Mesendoderm (in vitro differentiated cells): ENCODE measurements at regions not wholly inside any gene's neighbourhood (a gene's known extent, or its start where the extent isn't known, plus 50 kb on each side); places are given as distances from the start of the nearest gene placed in this dataset.
"Not testable (repeated sequence)": the region's sequence is repeated elsewhere in the genome, so short reads cannot be mapped to it uniquely, and the experiment has no call there.

Experiments
- DNase-seq: peaks from one replicate; pipeline ENCODE4 v3.0.0; 2013
- H2AK5ac ChIP-seq: 2 replicates; pipeline ENCODE4 v1.6.1; 2013; ENCODE audit warnings: low read length, inconsistent platforms
- H2BK120ac ChIP-seq: 2 replicates; pipeline ENCODE4 v1.6.1; 2013; ENCODE audit warnings: low read depth, mild to moderate bottlenecking, low read length, moderate library complexity, mixed read lengths
- H2BK15ac ChIP-seq: replicated peaks from 2 replicates; pipeline ENCODE4 v1.6.1; 2013; ENCODE audit warnings: low read depth, mild to moderate bottlenecking, moderate library complexity
- H2BK5ac ChIP-seq: 2 replicates; pipeline ENCODE4 v1.6.1; 2013; ENCODE audit warnings: low read length, inconsistent platforms
- H3K18ac ChIP-seq: 2 replicates; pipeline ENCODE4 v1.6.1; 2013; ENCODE audit warnings: mild to moderate bottlenecking, low read length, mixed read lengths
- H3K23ac ChIP-seq: one replicate; pipeline ENCODE4 v1.6.1; 2013; ENCODE audit warnings: low read length
- H3K27ac ChIP-seq: 2 replicates; pipeline ENCODE4 v1.5.1; 2013; ENCODE audit warnings: low read depth, mild to moderate bottlenecking, inconsistent platforms, low read length, moderate library complexity
- H3K27me3 ChIP-seq: 2 replicates; pipeline ENCODE4 v1.6.1; 2013; ENCODE audit warnings: low read length, control low read depth, mild to moderate bottlenecking, inconsistent platforms; ENCODE audit not compliant: insufficient read depth, poor library complexity
- H3K36me3 ChIP-seq: 2 replicates; pipeline ENCODE4 v1.6.1; 2013; ENCODE audit warnings: low read length, inconsistent platforms; ENCODE audit not compliant: control insufficient read depth, insufficient read depth
- H3K4ac ChIP-seq: one replicate; pipeline ENCODE4 v1.6.1; 2013; ENCODE audit warnings: low read depth, mild to moderate bottlenecking, low read length, moderate library complexity
- H3K4me1 ChIP-seq: 2 replicates; pipeline ENCODE4 v1.6.1; 2013; ENCODE audit warnings: low read depth, low read length, inconsistent platforms; ENCODE audit not compliant: control insufficient read depth
- H3K4me2 ChIP-seq: 2 replicates; pipeline ENCODE4 v1.6.1; 2013; ENCODE audit warnings: low read length
- H3K4me3 ChIP-seq: 2 replicates; pipeline ENCODE4 v1.5.1; 2013; ENCODE audit warnings: mild to moderate bottlenecking, low read length
- H3K56ac ChIP-seq: one replicate; pipeline ENCODE4 v1.6.1; 2013; ENCODE audit warnings: low read length
- H3K79me1 ChIP-seq: 2 replicates; pipeline ENCODE4 v1.6.1; 2013; ENCODE audit warnings: low read length, inconsistent platforms
- H3K79me2 ChIP-seq: 2 replicates; pipeline ENCODE4 v1.6.1; 2013; ENCODE audit warnings: mild to moderate bottlenecking, low read length; ENCODE audit not compliant: control insufficient read depth, insufficient read depth
- H3K9ac ChIP-seq: 2 replicates; pipeline ENCODE4 v1.6.1; 2013; ENCODE audit warnings: low read length, inconsistent platforms
- H4K5ac ChIP-seq: one replicate; pipeline ENCODE4 v1.6.1; 2013; ENCODE audit warnings: low read length
- H4K8ac ChIP-seq: one replicate; pipeline ENCODE4 v1.6.1; 2013; ENCODE audit warnings: low read depth, mild to moderate bottlenecking, control low read depth, low read length, moderate library complexity
- WGBS: extraction: QIAGEN DNeasy Blood & Tissue Kit; methylation state at CpG from one replicate; pipeline ENCODE4 v1.1.7; 2013; ENCODE audit warnings: low lambda C conversion rate, missing lambda C conversion rate; ENCODE audit not compliant: insufficient coverage; ENCODE audit errors: extremely low coverage; 5-methylcytosine and 5-hydroxymethylcytosine counted together

GRCh38 chr21:21860888-21861287 is 862.7 kb downstream of the NCAM2 start:
- Histone ChIP-seq H2BK5ac (no peak overlapping the region), H3K4me1 (no peaks in the 10 kb centered on the region), H3K4me2 (no peak overlapping the region), H3K36me3 (no peaks in the 10 kb centered on the region), H3K23ac (no peak overlapping the region), H3K56ac (no peak overlapping the region), H2BK15ac (no peak overlapping the region), H3K9ac (no peak overlapping the region), H3K79me1 (no peaks in the 10 kb centered on the region), H2BK120ac (no peak overlapping the region), H3K18ac (no peak overlapping the region), H3K4me3 (no peak overlapping the region), H4K5ac (no peak overlapping the region), H3K4ac (no peak overlapping the region), H3K79me2 (no peaks in the 10 kb centered on the region), H4K8ac (no peak overlapping the region), H3K27ac (no peak overlapping the region), H2AK5ac (no peak overlapping the region), H3K27me3 (no peaks in the 10 kb centered on the region)
- no CpG with 5 or more reads among the region's 2 CpGs for WGBS
- DNase-seq, result peak; percentile 11

- Histone ChIP-seq H3K4me2 (no peak overlapping the region), H3K9ac (no peak overlapping the region), H3K27me3 (no peaks in the 10 kb centered on the region), H3K79me1 (no peaks in the 10 kb centered on the region), H4K5ac (no peak overlapping the region), H3K79me2 (no peaks in the 10 kb centered on the region), H2AK5ac (no peak overlapping the region), H4K8ac (no peak overlapping the region), H2BK120ac (no peak overlapping the region), H3K4me1 (no peaks in the 10 kb centered on the region), H2BK5ac (no peak overlapping the region), H2BK15ac (no peak overlapping the region), H3K18ac (no peak overlapping the region), H3K23ac (no peak overlapping the region), H3K4ac (no peak overlapping the region), H3K27ac (no peak overlapping the region), H3K4me3 (no peak overlapping the region), H3K56ac (no peak overlapping the region), H3K36me3 (no peaks in the 10 kb centered on the region)
- DNase-seq, result no peak
- no CpG with 5 or more reads among the region's 4 CpGs for WGBS
Measured at GRCh38 chr21:21864321-21864840, 866.2 kb downstream of the NCAM2 start.

- no peak overlapping the region for H3K56ac ChIP-seq
Measured at GRCh38 chr21:21897275-21897883, 899.2 kb downstream of the NCAM2 start.

DNA sequence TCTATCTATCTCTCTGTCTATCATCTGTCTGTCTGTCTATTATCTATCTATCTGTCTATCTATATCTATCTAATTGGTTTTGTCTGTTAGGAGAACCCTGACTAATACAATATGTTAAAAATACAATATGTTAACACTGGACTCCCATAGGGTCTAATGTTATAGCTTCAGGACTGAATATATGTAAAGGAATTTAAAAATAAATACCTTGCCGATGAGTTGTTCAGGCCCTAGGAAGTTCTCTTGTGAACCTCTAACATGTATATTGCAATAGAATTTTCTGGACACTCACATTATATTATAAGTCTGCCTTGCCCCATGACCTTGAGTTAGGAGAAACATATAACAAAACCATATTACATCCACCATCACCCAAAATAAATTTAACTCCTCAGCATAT is 900.6 kb downstream of the NCAM2 start:
- Histone ChIP-seq H3K4me3 (no peak overlapping the region), H3K79me2 (no peaks in the 10 kb centered on the region), H3K18ac (no peak overlapping the region), H3K4me1 (no peaks in the 10 kb centered on the region), H2BK120ac (no peak overlapping the region), H3K36me3 (no peaks in the 10 kb centered on the region), H3K23ac (no peak overlapping the region), H4K8ac (no peak overlapping the region), H2AK5ac (no peak overlapping the region), H2BK5ac (no peak overlapping the region), H2BK15ac (no peak overlapping the region), H3K27me3 (no peaks in the 10 kb centered on the region), H3K56ac (no peak overlapping the region), H3K4ac (no peak overlapping the region), H3K79me1 (no peaks in the 10 kb centered on the region), H3K9ac (no peak overlapping the region), H3K4me2 (no peak overlapping the region), H4K5ac (no peak overlapping the region), H3K27ac (no peak overlapping the region)
- WGBS, result no CpG with 5 or more reads among the region's 1 CpG
- no peak for DNase-seq

More at GRCh38 chr21:21897275-21897883, 899.2 kb downstream of the NCAM2 start:
- Histone ChIP-seq H3K27me3 (no peaks in the 10 kb centered on the region), H3K23ac (no peak overlapping the region), H4K5ac (no peak overlapping the region), H3K4me1 (no peaks in the 10 kb centered on the region), H3K79me1 (no peaks in the 10 kb centered on the region), H3K4ac (no peak overlapping the region), H3K36me3 (no peaks in the 10 kb centered on the region), H3K18ac (no peak overlapping the region), H2BK120ac (no peak overlapping the region), H2AK5ac (no peak overlapping the region), H3K79me2 (no peaks in the 10 kb centered on the region), H3K9ac (no peak overlapping the region), H2BK15ac (no peak overlapping the region), H3K27ac (no peak overlapping the region), H3K4me2 (no peak overlapping the region), H4K8ac (no peak overlapping the region), H2BK5ac (no peak overlapping the region), H3K4me3 (no peak overlapping the region)
- no CpG with 5 or more reads among the region's 2 CpGs for WGBS
- no peak for DNase-seq

GRCh38 chr21:21902416-21902815 is 904.2 kb downstream of the NCAM2 start:
- H2BK5ac ChIP-seq, H3K18ac ChIP-seq, H2AK5ac ChIP-seq, H2BK120ac ChIP-seq, H3K4me1 ChIP-seq, H2BK15ac ChIP-seq, H3K56ac ChIP-seq, H3K36me3 ChIP-seq, H3K23ac ChIP-seq, H3K27me3 ChIP-seq, H3K9ac ChIP-seq, H3K4me2 ChIP-seq, DNase-seq, H3K4ac ChIP-seq, H3K79me1 ChIP-seq, H3K27ac ChIP-seq, H3K4me3 ChIP-seq, H4K8ac ChIP-seq, H3K79me2 ChIP-seq, H4K5ac ChIP-seq: not testable (repeated sequence)
- WGBS, result no CpG with 5 or more reads among the region's 28 CpGs

DNA sequence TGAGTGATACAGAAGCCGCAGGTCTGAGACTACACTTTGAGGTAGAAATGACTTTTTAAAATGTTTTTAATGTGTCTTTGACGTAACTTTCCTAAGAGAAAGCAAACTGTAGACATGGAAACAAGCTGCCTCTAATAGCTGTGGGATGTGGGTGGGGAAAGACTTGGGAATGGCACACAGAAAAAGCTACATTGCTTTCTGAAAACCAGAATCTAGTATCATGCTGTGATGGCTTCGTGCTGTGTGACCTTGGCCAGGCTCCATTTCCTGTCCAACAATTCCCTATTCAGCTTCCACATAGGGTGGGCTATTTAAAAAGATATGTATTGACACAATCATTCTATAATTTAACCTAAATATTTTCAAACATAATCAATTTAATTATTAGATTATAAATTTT is 909.1 kb downstream of the NCAM2 start:
- WGBS, result no CpG with 5 or more reads among the region's 3 CpGs
- Histone ChIP-seq H3K9ac (no peak overlapping the region), H3K36me3 (no peaks in the 10 kb centered on the region), H4K5ac (no peak overlapping the region), H3K4me2 (no peak overlapping the region), H3K79me2 (no peaks in the 10 kb centered on the region), H2BK15ac (no peak overlapping the region), H3K27me3 (no peaks in the 10 kb centered on the region), H3K79me1 (no peaks in the 10 kb centered on the region), H2AK5ac (no peak overlapping the region), H3K4me1 (no peaks in the 10 kb centered on the region), H3K27ac (no peak overlapping the region), H3K4ac (no peak overlapping the region), H2BK5ac (no peak overlapping the region), H3K23ac (no peak overlapping the region), H3K18ac (no peak overlapping the region), H3K4me3 (no peak overlapping the region), H2BK120ac (no peak overlapping the region), H3K56ac (no peak overlapping the region), H4K8ac (no peak overlapping the region)
- no peak for DNase-seq
